Suprapubic skin (tissue), 4 donors: ENCODE measurements at regions not wholly inside any gene's neighbourhood (a gene's known extent, or its start where the extent isn't known, plus 50 kb on each side); places are given as distances from the start of the nearest gene placed in this dataset.

Experiments
- CTCF ChIP-seq, 2 donors: fragments of 200-600 bp in 1 of 2; fragments of 450-650 bp in 1 of 2; sonication (generic) in 1 of 2; IDR thresholded peaks; one replicate each; pipeline ENCODE4 v1.5.1; 2016 to 2019; ENCODE audit warnings: antibody characterized with exemption in 2 of 2, mild to moderate bottlenecking in 1 of 2, moderate library complexity in 1 of 2
- EP300 ChIP-seq: sonication (generic); formaldehyde crosslinking; IDR thresholded peaks from one replicate; pipeline ENCODE4 v1.6.1; 2017; ENCODE audit warnings: antibody characterized with exemption
- POLR2A ChIP-seq, 2 donors: fragments of 450-650 bp; IDR thresholded peaks; one replicate each; pipeline ENCODE4 v1.6.1; 2017; ENCODE audit warnings: antibody characterized with exemption in 2 of 2, mild to moderate bottlenecking in 2 of 2, moderate library complexity in 2 of 2
- POLR2AphosphoS5 ChIP-seq, 3 donors: sonication (generic); formaldehyde crosslinking; IDR thresholded peaks; one replicate each; pipeline ENCODE4 v1.6.1; 2017; ENCODE audit warnings: antibody characterized with exemption in 3 of 3

GRCh38 chr11:112612250-112612849, 348.9 kb upstream of the NCAM1 start:
- TF ChIP-seq POLR2AphosphoS5 (IDR thresholded peaks at IDR 0.05), result no peak
- TF ChIP-seq CTCF (IDR thresholded peaks at IDR 0.05), result no peak
- no peak for TF ChIP-seq EP300
- no peak for TF ChIP-seq POLR2A (IDR thresholded peaks at IDR 0.05)
